Sigmoid colon (tissue), 6 donors: ENCODE measurements at regions not wholly inside any gene's neighbourhood (a gene's known extent, or its start where the extent isn't known, plus 50 kb on each side); places are given as distances from the start of the nearest gene placed in this dataset.

Source experiments
- DNase-seq: peaks from one replicate; pipeline ENCODE4 v3.0.0-alpha.2; 2019
- H3K27ac ChIP-seq, 4 donors: fragments of 200-600 bp; sonication (generic); one replicate each; pipeline ENCODE4 v1.5.1; 2016 to 2019; ENCODE audit warnings: mild to moderate bottlenecking in 1 of 4
- H3K27me3 ChIP-seq, 3 donors: fragments of 200-600 bp; sonication (generic); one replicate each; pipeline ENCODE4 v1.5.1; 2019; ENCODE audit warnings: mild to moderate bottlenecking in 1 of 3
- H3K36me3 ChIP-seq, 4 donors: fragments of 200-600 bp; sonication (generic); one replicate each; pipeline ENCODE4 v1.5.1; 2016 to 2019
- H3K4me1 ChIP-seq, 4 donors: fragments of 200-600 bp; sonication (generic); one replicate each; pipeline ENCODE4 v1.5.1; 2017 to 2019
- H3K4me3 ChIP-seq, 4 donors: fragments of 200-600 bp; sonication (generic); one replicate each; pipeline ENCODE4 v1.5.1; 2017 to 2019; ENCODE audit warnings: mild to moderate bottlenecking in 2 of 4, moderate library complexity in 1 of 4
- H3K9me3 ChIP-seq, 4 donors: fragments of 200-600 bp in 3 of 4; sonication (generic) in 3 of 4; one replicate each; pipeline versions ENCODE4 v1.5.1 to v1.6.1; 2013 to 2019
- CTCF ChIP-seq, 4 experiments: fragments of 450-650 bp in 3 of 4; fragments of 200-600 bp in 1 of 4; IDR thresholded peaks; one replicate each; pipeline ENCODE4 v1.5.1; 2016 to 2019; ENCODE audit warnings: antibody characterized with exemption in 4 of 4, mild to moderate bottlenecking in 3 of 4, moderate library complexity in 2 of 4
- EP300 ChIP-seq, 4 donors: sonication (generic); formaldehyde crosslinking; IDR thresholded peaks; one replicate each; pipeline ENCODE4 v1.6.1; 2017; ENCODE audit warnings: antibody characterized with exemption in 4 of 4
- POLR2A ChIP-seq, 2 donors: fragments of 450-650 bp; IDR thresholded peaks; one replicate each; pipeline ENCODE4 v1.6.1; 2016; ENCODE audit warnings: antibody characterized with exemption in 2 of 2, mild to moderate bottlenecking in 2 of 2, moderate library complexity in 2 of 2
- POLR2AphosphoS5 ChIP-seq, 4 donors: sonication (generic); formaldehyde crosslinking; IDR thresholded peaks; one replicate each; pipeline ENCODE4 v1.6.1; 2017; ENCODE audit warnings: antibody characterized with exemption in 4 of 4
- WGBS, 2 donors: extraction: QIAGEN DNeasy Blood & Tissue Kit; methylation state at CpG; one replicate each; pipeline ENCODE4 v1.1.7; 2013; 5-methylcytosine and 5-hydroxymethylcytosine counted together
- intact Hi-C: fragments of 100-400 bp; cut with DNase I; formaldehyde crosslinking; loops from one replicate; pipeline ENCODE4 v1.15.1; 2023
- donor health status: healthy with polysubstance abuse.
- donor health status: healthy.

- no peak overlapping the region for H3K4me3 ChIP-seq
- no peaks in the 10 kb centered on the region for H3K36me3 ChIP-seq
- H3K9me3 ChIP-seq: no peaks in the 10 kb centered on the region
- intact Hi-C loops: no loop called here
- TF ChIP-seq EP300 (IDR thresholded peaks at IDR 0.05): no peak
- H3K4me1 ChIP-seq: peaks cover 0 to 12% (median 0%) of the 10 kb centered on the region in 4 donors
- no peak overlapping the region for H3K27ac ChIP-seq
- no peak for DNase-seq
- H3K27me3 ChIP-seq: no peaks in the 10 kb centered on the region
- WGBS, 2 donors: 89 to 91% methylated on average over 1 of the region's 1 CpG
These were observed 198.1 kb upstream of the ACTBL2 start for GRCh38 chr5:57680686-57681085.

DNA sequence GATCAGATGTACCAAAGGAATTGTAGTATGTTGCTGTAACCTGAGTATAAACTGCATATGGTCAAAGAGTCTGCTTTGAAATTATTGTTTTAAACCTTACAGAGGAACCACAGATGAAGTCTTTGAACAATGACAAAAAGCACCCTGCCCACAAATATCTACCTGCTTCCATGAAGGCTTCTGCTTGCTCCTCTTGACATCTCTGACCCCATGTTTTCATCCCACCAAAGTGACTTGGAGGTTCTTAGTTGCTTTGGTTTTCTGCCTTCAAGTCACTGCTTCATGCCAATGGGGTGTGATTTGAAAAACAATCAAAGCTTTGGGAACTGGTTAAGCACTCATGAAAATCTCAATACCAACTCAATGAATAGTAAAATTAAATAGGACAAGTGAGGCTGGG, 194.6 kb upstream of the ACTBL2 start:
- Histone ChIP-seq H3K36me3 (no peaks in the 10 kb centered on the region), H3K27ac (no peak overlapping the region), H3K4me3 (no peak overlapping the region), H3K9me3 (no peaks in the 10 kb centered on the region), H3K27me3 (no peaks in the 10 kb centered on the region), H3K4me1 (peaks cover 0 to 12% (median 0%) of the 10 kb centered on the region in 4 donors)
- intact Hi-C loops: no loop called here
- DNase-seq: no peak
- no peak for TF ChIP-seq POLR2AphosphoS5 (IDR thresholded peaks at IDR 0.05)
- no peak for TF ChIP-seq CTCF (IDR thresholded peaks at IDR 0.05)
- no peak for TF ChIP-seq EP300 (IDR thresholded peaks at IDR 0.05)
- no peak for TF ChIP-seq POLR2A (IDR thresholded peaks at IDR 0.05)

- 47 to 66% methylated on average over 3 of the region's 3 CpGs for WGBS, 2 donors
- intact Hi-C loops: no loop called here
- Histone ChIP-seq H3K27ac (no peak overlapping the region), H3K36me3 (no peaks in the 10 kb centered on the region), H3K27me3 (no peaks in the 10 kb centered on the region), H3K4me3 (no peak overlapping the region), H3K4me1 (peaks cover 0 to 12% (median 0%) of the 10 kb centered on the region in 4 donors), H3K9me3 (no peaks in the 10 kb centered on the region)
- no peak for TF ChIP-seq POLR2A (IDR thresholded peaks at IDR 0.05)
- no peak for TF ChIP-seq CTCF (IDR thresholded peaks at IDR 0.05)
- TF ChIP-seq EP300 (IDR thresholded peaks at IDR 0.05): no peak
- TF ChIP-seq POLR2AphosphoS5 (IDR thresholded peaks at IDR 0.05): no peak
- DNase-seq: no peak
These were observed 193.8 kb upstream of the ACTBL2 start for GRCh38 chr5:57676222-57677098.

GRCh38 chr5:57675236-57675635, 192.6 kb upstream of the ACTBL2 start:
- TF ChIP-seq POLR2A (IDR thresholded peaks at IDR 0.05) (no peak), POLR2AphosphoS5 (IDR thresholded peaks at IDR 0.05) (no peak), EP300 (IDR thresholded peaks at IDR 0.05) (no peak), CTCF (IDR thresholded peaks at IDR 0.05) (no peak)
- H3K4me1 ChIP-seq: peaks cover 0 to 12% (median 0%) of the 10 kb centered on the region in 4 donors
- DNase-seq: no peak
- intact Hi-C loops: no loop called here
- H3K36me3 ChIP-seq: no peaks in the 10 kb centered on the region
- H3K27me3 ChIP-seq: no peaks in the 10 kb centered on the region
- H3K9me3 ChIP-seq: no peaks in the 10 kb centered on the region
- no peak overlapping the region for H3K27ac ChIP-seq
- WGBS, 2 donors: 63 to 80% methylated on average over 1 of the region's 1 CpG
- no peak overlapping the region for H3K4me3 ChIP-seq

DNA sequence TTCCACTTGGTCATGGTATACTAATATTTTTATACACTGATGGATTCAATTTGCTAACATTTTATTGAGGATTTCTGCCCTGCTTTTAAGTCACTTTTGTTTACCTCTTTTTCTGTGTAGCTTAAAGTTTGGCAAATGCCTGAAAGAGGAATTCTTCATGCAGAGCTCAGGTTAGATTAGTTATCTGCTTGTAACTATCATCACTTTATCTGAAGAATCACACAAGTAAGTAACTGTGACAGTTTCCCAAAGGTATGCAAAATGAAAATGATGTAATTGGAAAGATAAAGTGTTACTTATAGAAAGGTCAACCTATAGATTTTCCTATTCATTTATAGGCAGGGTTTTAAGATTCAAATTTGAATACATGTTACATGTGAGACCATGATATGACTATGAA, 188.8 kb upstream of the ACTBL2 start:
- Histone ChIP-seq H3K36me3 (no peaks in the 10 kb centered on the region), H3K27me3 (no peaks in the 10 kb centered on the region), H3K27ac (no peak overlapping the region), H3K4me3 (no peak overlapping the region), H3K9me3 (no peaks in the 10 kb centered on the region), H3K4me1 (peaks cover 0 to 5% (median 0%) of the 10 kb centered on the region in 4 donors)
- no peak for TF ChIP-seq POLR2AphosphoS5 (IDR thresholded peaks at IDR 0.05)
- TF ChIP-seq EP300 (IDR thresholded peaks at IDR 0.05): no peak
- no peak for TF ChIP-seq POLR2A (IDR thresholded peaks at IDR 0.05)
- no peak for TF ChIP-seq CTCF (IDR thresholded peaks at IDR 0.05)
- intact Hi-C loops: no loop called here
- DNase-seq: no peak
